OCI-LY1 (cell line): ENCODE measurements at regions not wholly inside any gene's neighbourhood (a gene's known extent, or its start where the extent isn't known, plus 50 kb on each side); places are given as distances from the start of the nearest gene placed in this dataset.

Source experiments
- H2AFZ ChIP-seq: fragments of 200-600 bp; sonication (generic), shearing (Covaris generic); 2 replicates; pipeline ENCODE4 v1.6.0; 2014; ENCODE audit warnings: antibody characterized with exemption, mild to moderate bottlenecking, low read length
- H3F3A ChIP-seq: fragments of 200-600 bp; sonication (generic), shearing (Covaris generic); 2 replicates; pipeline ENCODE4 v1.6.0; 2014; ENCODE audit warnings: mild to moderate bottlenecking, antibody characterized with exemption, low read length, moderate library complexity; ENCODE audit not compliant: insufficient read depth
- H3K27ac ChIP-seq: fragments of 200-600 bp; sonication (generic); 2 replicates; pipeline ENCODE4 v1.5.1; 2014; ENCODE audit warnings: low read length, mixed run types, mild to moderate bottlenecking, low read depth; ENCODE audit not compliant: poor library complexity, severe bottlenecking
- H3K27me3 ChIP-seq: fragments of 200-600 bp; sonication (generic); 2 replicates; pipeline ENCODE4 v1.6.0; 2014; ENCODE audit warnings: antibody characterized with exemption, mild to moderate bottlenecking, low read length, moderate library complexity; ENCODE audit not compliant: insufficient read depth
- H3K36me3 ChIP-seq: fragments of 200-600 bp; sonication (generic); 2 replicates; pipeline ENCODE4 v1.6.1; 2014; ENCODE audit warnings: mild to moderate bottlenecking, antibody characterized with exemption, low read length, moderate library complexity, mixed read lengths; ENCODE audit not compliant: insufficient read depth
- H3K4me1 ChIP-seq: fragments of 200-600 bp; sonication (generic); 2 replicates; pipeline ENCODE4 v1.5.1; 2014; ENCODE audit warnings: mild to moderate bottlenecking, low read length, moderate library complexity; ENCODE audit not compliant: insufficient read depth, severe bottlenecking
- H3K4me2 ChIP-seq: fragments of 200-600 bp; sonication (generic), shearing (Covaris generic); 2 replicates; pipeline ENCODE4 v1.6.1; 2014; ENCODE audit warnings: low read length
- H3K4me3 ChIP-seq: fragments of 200-600 bp; sonication (generic); 2 replicates; pipeline ENCODE4 v1.5.1; 2014; ENCODE audit warnings: low read length, low read depth, mild to moderate bottlenecking, mixed read lengths; ENCODE audit not compliant: poor library complexity, severe bottlenecking
- H3K79me2 ChIP-seq: fragments of 200-600 bp; shearing (Covaris generic); 2 replicates; pipeline ENCODE4 v1.6.1; 2016; ENCODE audit warnings: mixed run types, low read length, mixed read lengths; ENCODE audit not compliant: insufficient read depth
- H3K9ac ChIP-seq: fragments of 200-600 bp; sonication (generic), shearing (Covaris generic); 2 replicates; pipeline ENCODE4 v1.6.1; 2014; ENCODE audit warnings: mild to moderate bottlenecking, low read length, mixed read lengths
- H3K9me2 ChIP-seq: fragments of 200-600 bp; sonication (generic), shearing (Covaris generic); 2 replicates; pipeline ENCODE4 v1.6.1; 2014; ENCODE audit warnings: low read depth, mild to moderate bottlenecking, low read length, mixed read lengths
- H3K9me3 ChIP-seq: fragments of 200-600 bp; shearing (Covaris generic); 2 replicates; pipeline ENCODE4 v1.6.1; 2014; ENCODE audit warnings: low read length, mixed read lengths
- H4K20me1 ChIP-seq: fragments of 200-600 bp; sonication (generic), shearing (Covaris generic); 2 replicates; pipeline ENCODE4 v1.6.0; 2016; ENCODE audit warnings: mild to moderate bottlenecking, low read length; ENCODE audit not compliant: insufficient read depth
- EZH2 ChIP-seq: fragments of 200-600 bp; sonication (generic), shearing (Covaris generic); IDR thresholded peaks from 2 replicates; pipeline ENCODE4 v1.8.0; 2017; ENCODE audit warnings: borderline replicate concordance, mixed run types, mild to moderate bottlenecking, antibody characterized with exemption, low read length, moderate library complexity, mixed read lengths
- TF ChIP-seq, protein P1 (sequence below): fragments of 200-600 bp; sonication (generic), shearing (Covaris generic); IDR thresholded peaks from 2 replicates; pipeline ENCODE4 v1.5.1; 2017; ENCODE audit warnings: mild to moderate bottlenecking, antibody characterized with exemption, low read length, moderate library complexity, mixed read lengths

DNA sequence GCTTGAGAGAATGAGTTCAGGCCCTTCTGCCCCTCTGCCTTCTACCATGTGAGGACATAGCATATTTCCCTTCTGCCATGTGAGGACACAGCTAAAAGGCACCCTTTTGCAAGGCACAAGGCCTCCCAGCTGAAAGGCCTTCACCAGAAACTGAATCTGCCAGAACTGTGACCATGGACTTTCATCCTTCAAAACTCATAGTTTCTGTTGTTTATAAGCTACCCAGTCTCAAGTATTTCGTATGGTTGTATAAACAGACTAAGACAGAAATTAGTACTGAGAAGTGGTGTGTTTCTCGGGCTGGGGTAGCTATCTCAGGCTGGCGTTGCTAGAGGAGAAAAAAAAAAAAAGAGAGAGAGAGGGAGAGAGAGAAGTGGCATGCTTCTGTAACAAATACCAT is 368.6 kb downstream of the DMRTA1 start:
- Histone ChIP-seq H3K9ac (no peak overlapping the region), H3K9me2 (no peaks in the 10 kb centered on the region), H3K27me3 (no peaks in the 10 kb centered on the region), H3K36me3 (no peaks in the 10 kb centered on the region), H3K27ac (no peak overlapping the region), H3K4me3 (no peak overlapping the region), H4K20me1 (no peaks in the 10 kb centered on the region), H2AFZ (no peak overlapping the region), H3K4me2 (no peak overlapping the region), H3K79me2 (no peaks in the 10 kb centered on the region), H3F3A (no peaks in the 10 kb centered on the region), H3K9me3 (no peaks in the 10 kb centered on the region), H3K4me1 (no peaks in the 10 kb centered on the region)
- TF ChIP-seq, protein P1, sequence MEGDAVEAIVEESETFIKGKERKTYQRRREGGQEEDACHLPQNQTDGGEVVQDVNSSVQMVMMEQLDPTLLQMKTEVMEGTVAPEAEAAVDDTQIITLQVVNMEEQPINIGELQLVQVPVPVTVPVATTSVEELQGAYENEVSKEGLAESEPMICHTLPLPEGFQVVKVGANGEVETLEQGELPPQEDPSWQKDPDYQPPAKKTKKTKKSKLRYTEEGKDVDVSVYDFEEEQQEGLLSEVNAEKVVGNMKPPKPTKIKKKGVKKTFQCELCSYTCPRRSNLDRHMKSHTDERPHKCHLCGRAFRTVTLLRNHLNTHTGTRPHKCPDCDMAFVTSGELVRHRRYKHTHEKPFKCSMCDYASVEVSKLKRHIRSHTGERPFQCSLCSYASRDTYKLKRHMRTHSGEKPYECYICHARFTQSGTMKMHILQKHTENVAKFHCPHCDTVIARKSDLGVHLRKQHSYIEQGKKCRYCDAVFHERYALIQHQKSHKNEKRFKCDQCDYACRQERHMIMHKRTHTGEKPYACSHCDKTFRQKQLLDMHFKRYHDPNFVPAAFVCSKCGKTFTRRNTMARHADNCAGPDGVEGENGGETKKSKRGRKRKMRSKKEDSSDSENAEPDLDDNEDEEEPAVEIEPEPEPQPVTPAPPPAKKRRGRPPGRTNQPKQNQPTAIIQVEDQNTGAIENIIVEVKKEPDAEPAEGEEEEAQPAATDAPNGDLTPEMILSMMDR: no peak
- no peak for TF ChIP-seq EZH2

DNA sequence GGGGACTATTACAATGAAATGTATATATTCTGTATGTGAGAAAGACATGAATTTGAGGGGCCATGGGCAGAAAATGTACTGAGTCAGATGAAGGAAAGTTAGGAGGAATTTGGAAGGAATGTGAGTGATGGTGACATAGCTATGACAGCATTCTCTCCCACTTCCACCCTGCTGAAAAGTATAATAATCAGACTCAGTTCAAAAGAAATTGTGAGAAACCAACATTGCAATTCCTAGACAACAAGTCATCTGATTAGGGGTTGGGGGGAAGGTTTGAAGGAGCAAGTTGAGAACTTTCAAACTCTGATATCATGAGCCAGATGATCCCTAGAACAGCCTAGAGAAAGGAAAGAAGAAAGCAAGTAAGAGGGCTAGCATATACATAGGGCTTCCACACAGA is 370.6 kb downstream of the DMRTA1 start:
- Histone ChIP-seq H3K79me2 (no peaks in the 10 kb centered on the region), H3K27ac (no peak overlapping the region), H3K36me3 (no peaks in the 10 kb centered on the region), H3K9ac (no peak overlapping the region), H3K4me1 (no peaks in the 10 kb centered on the region), H3F3A (no peaks in the 10 kb centered on the region), H3K4me2 (no peak overlapping the region), H3K9me2 (no peaks in the 10 kb centered on the region), H3K9me3 (no peaks in the 10 kb centered on the region), H3K4me3 (no peak overlapping the region), H2AFZ (no peak overlapping the region), H3K27me3 (no peaks in the 10 kb centered on the region), H4K20me1 (no peaks in the 10 kb centered on the region)
- TF ChIP-seq EZH2: no peak
- TF ChIP-seq, protein P1: no peak

DNA sequence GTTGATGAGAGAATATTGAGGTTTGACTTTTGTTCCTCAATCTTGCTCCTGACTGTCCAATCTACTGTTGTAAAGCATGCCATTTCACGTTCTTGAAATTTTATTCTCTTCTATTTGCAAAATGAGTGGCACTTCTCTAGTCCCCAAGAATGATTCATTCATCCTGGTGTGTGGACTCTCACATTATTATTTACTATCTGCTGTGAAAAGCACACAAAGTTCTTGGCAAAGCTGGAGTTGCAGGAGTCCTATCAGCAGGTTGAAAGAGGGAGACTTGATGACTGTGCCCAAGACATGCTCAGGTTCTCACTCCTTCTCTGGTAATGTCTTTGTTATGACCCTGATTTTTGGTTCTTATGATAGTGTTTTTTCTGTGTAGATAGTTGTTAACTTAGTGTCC is 382.6 kb downstream of the DMRTA1 start:
- H3K27ac ChIP-seq: no peak overlapping the region
- no peak overlapping the region for H3K4me3 ChIP-seq
- H3K36me3 ChIP-seq: no peaks in the 10 kb centered on the region
- no peaks in the 10 kb centered on the region for H3K79me2 ChIP-seq
- H3K9me2 ChIP-seq: no peaks in the 10 kb centered on the region
- H3K9ac ChIP-seq: no peak overlapping the region
- no peaks in the 10 kb centered on the region for H3K9me3 ChIP-seq
- H3K4me2 ChIP-seq: no peak overlapping the region
- no peaks in the 10 kb centered on the region for H3K4me1 ChIP-seq
- no peaks in the 10 kb centered on the region for H3K27me3 ChIP-seq
- TF ChIP-seq EZH2: no peak
- TF ChIP-seq, protein P1: no peak
- no peaks in the 10 kb centered on the region for H3F3A ChIP-seq
- no peak overlapping the region for H2AFZ ChIP-seq
- H4K20me1 ChIP-seq: no peaks in the 10 kb centered on the region
